Body of pancreas (tissue), 4 donors: ENCODE measurements at regions not wholly inside any gene's neighbourhood (a gene's known extent, or its start where the extent isn't known, plus 50 kb on each side); places are given as distances from the start of the nearest gene placed in this dataset.

Source experiments
- ATAC-seq: fragments of 150-250 bp; one replicate; pipeline ENCODE4 v1.9.1; 2016
- DNase-seq, 4 donors: peaks; one replicate each; pipeline ENCODE4 v3.0.0-alpha.2; 2019
- H3K27ac ChIP-seq, 4 donors: fragments of 200-600 bp; sonication (generic); 1 replicate in 3 of 4; 2 replicates in 1 of 4; pipeline versions ENCODE4 v1.5.1 to v1.6.1; 2016 to 2019; ENCODE audit warnings: mild to moderate bottlenecking in 1 of 4, mixed read lengths in 1 of 4, moderate library complexity in 1 of 4
- H3K27me3 ChIP-seq, 2 donors: fragments of 200-600 bp; sonication (generic); one replicate each; pipeline ENCODE4 v1.6.0; 2016; ENCODE audit warnings: mild to moderate bottlenecking in 1 of 2
- H3K36me3 ChIP-seq, 2 donors: fragments of 200-600 bp; sonication (generic); replicated peaks in 1 of 2; 2 replicates each; pipeline ENCODE4 v1.5.1; 2016; ENCODE audit warnings: low read depth in 2 of 2; ENCODE audit not compliant: insufficient read depth in 1 of 2
- H3K4me1 ChIP-seq: fragments of 200-600 bp; sonication (generic); one replicate; pipeline ENCODE4 v1.6.0; 2016
- H3K4me3 ChIP-seq, 2 donors: fragments of 200-600 bp; sonication (generic); 1 replicate in 1 of 2; 2 replicates in 1 of 2; pipeline ENCODE4 v1.5.1; 2016 to 2019
- H3K9me3 ChIP-seq, 3 donors: fragments of 200-600 bp; sonication (generic); 1 replicate in 2 of 3; 2 replicates in 1 of 3; pipeline ENCODE4 v1.5.1; 2016
- CTCF ChIP-seq, 7 experiments: fragments of 450-650 bp in 4 of 7; fragments of 200-600 bp in 3 of 7; sonication (generic) in 3 of 7; IDR thresholded peaks; one replicate each; pipeline ENCODE4 v1.5.1; 2016 to 2019; ENCODE audit warnings: antibody characterized with exemption in 7 of 7
- POLR2A ChIP-seq, 3 donors: fragments of 450-650 bp; IDR thresholded peaks; one replicate each; pipeline ENCODE4 v1.6.1; 2016; ENCODE audit warnings: antibody characterized with exemption in 3 of 3, mild to moderate bottlenecking in 2 of 3
- WGBS, 2 donors: methylation state at CpG; one replicate each; pipeline ENCODE4 v1.1.5; 2017; 5-methylcytosine and 5-hydroxymethylcytosine counted together
- intact Hi-C: fragments of 100-400 bp; cut with DNase I; formaldehyde crosslinking; loops from one replicate; pipeline ENCODE4 v1.15.1; 2023

GRCh38 chr21:34198231-34199120, 125.1 kb downstream of the MRPS6 start:
- H3K4me1 ChIP-seq = peaks cover 15% of the 10 kb centered on the region
- H3K9me3 ChIP-seq = no peaks in the 10 kb centered on the region
- 63 to 74% methylated on average over 15 to 16 of the region's 16 CpGs for WGBS, 2 donors
- no peaks in the 10 kb centered on the region for H3K27me3 ChIP-seq
- no peaks in the 10 kb centered on the region for H3K36me3 ChIP-seq
- ATAC-seq (no peak), DNase-seq (no peak)
- TF ChIP-seq CTCF (IDR thresholded peaks at IDR 0.05) (no peak), POLR2A (IDR thresholded peaks at IDR 0.05) (no peak)
- intact Hi-C loops = no loop called here
- no peak overlapping the region for H3K4me3 ChIP-seq
- no peak overlapping the region for H3K27ac ChIP-seq

- DNase-seq (no peak), ATAC-seq (no peak)
- WGBS, 2 donors = 69 to 76% methylated on average over 6 to 7 of the region's 7 CpGs
- intact Hi-C loops = no loop called here
- H3K9me3 ChIP-seq = no peaks in the 10 kb centered on the region
- no peaks in the 10 kb centered on the region for H3K27me3 ChIP-seq
- no peak overlapping the region for H3K4me3 ChIP-seq
- H3K4me1 ChIP-seq = peaks cover 15% of the 10 kb centered on the region
- H3K27ac ChIP-seq = no peak overlapping the region
- TF ChIP-seq POLR2A (IDR thresholded peaks at IDR 0.05) (no peak), CTCF (IDR thresholded peaks at IDR 0.05) (no peak)
- no peaks in the 10 kb centered on the region for H3K36me3 ChIP-seq
Measured at GRCh38 chr21:34199121-34199910, 125.9 kb downstream of the MRPS6 start.

GRCh38 chr21:34200288-34200905, 127.0 kb downstream of the MRPS6 start:
- no peak for ATAC-seq
- Histone ChIP-seq H3K27me3 (no peaks in the 10 kb centered on the region), H3K4me1 (peaks cover 15% of the 10 kb centered on the region), H3K36me3 (no peaks in the 10 kb centered on the region), H3K4me3 (no peak overlapping the region), H3K9me3 (no peaks in the 10 kb centered on the region), H3K27ac (peak overlapping the region in 1 of 4 donors; percentile 55)
- 76 to 79% methylated on average over 7 of the region's 7 CpGs for WGBS, 2 donors
- peak in 1 of 4 donors; percentile 38 for DNase-seq
- TF ChIP-seq POLR2A (IDR thresholded peaks at IDR 0.05) (no peak), CTCF (IDR thresholded peaks at IDR 0.05) (no peak)
- intact Hi-C loops = loop anchor here (10.0 kb wide), 1 partner anchor 276 kb away; no protein-coding TSS in a partner anchor

- WGBS, 2 donors = 69 to 79% methylated on average over 3 of the region's 3 CpGs
- Histone ChIP-seq H3K27me3 (no peaks in the 10 kb centered on the region), H3K9me3 (no peaks in the 10 kb centered on the region), H3K4me1 (peaks cover 15% of the 10 kb centered on the region), H3K27ac (peak overlapping the region in 1 of 4 donors; percentile 60), H3K4me3 (no peak overlapping the region), H3K36me3 (no peaks in the 10 kb centered on the region)
- DNase-seq (peak in 1 of 4 donors; percentile 45), ATAC-seq (no peak)
- no peak for TF ChIP-seq POLR2A (IDR thresholded peaks at IDR 0.05)
- TF ChIP-seq CTCF (IDR thresholded peaks at IDR 0.05) = no peak
- intact Hi-C loops = loop anchor here (10.0 kb wide), 1 partner anchor 276 kb away; no protein-coding TSS in a partner anchor
Measured at GRCh38 chr21:34201001-34201400, 127.6 kb downstream of the MRPS6 start.
